ENCODE measurements at regions not wholly inside any gene's neighbourhood (a gene's known extent, or its start where the extent isn't known, plus 50 kb on each side); places are given as distances from the start of the nearest gene placed in this dataset.
A peak's percentile ranks its signal among the peaks of the same experiment; 100 is the strongest.

GRCh38 chr5:61625681-61626621 lies 293.9 kb downstream of the ZSWIM6 start (continued):
- TF ChIP-seq CTCF (IDR thresholded peaks at IDR 0.05) (no peak), KDM1A (IDR thresholded peaks at IDR 0.05; ENCODE audit: low read depth) (no peak), EHF (CRISPR knock-in tag; IDR thresholded peaks at IDR 0.05) (no peak), ZFP36 (IDR thresholded peaks at IDR 0.05; ENCODE audit: borderline replicate concordance, partially characterized antibody) (no peak), ZSCAN20 (CRISPR knock-in tag; IDR thresholded peaks at IDR 0.05) (0 out of 2 replicates have a peak, but pooled peaks have one; percentile 52), RAD21 (conservative IDR thresholded peaks at IDR 0.05 in 1 of 2, IDR thresholded peaks at IDR 0.05 in 1 of 2) (0 out of 5 replicates have a peak, but pooled peaks of 1 of the 2 experiments have one; percentile 33), MAX (IDR thresholded peaks at IDR 0.05) (peak; percentile 59; the same call in 1 of the 2 replicates), JUN (IDR thresholded peaks at IDR 0.05) (peak; percentile 37 to 47; a peak in 3 of 5 replicates), NFE2L2 (conservative IDR thresholded peaks at IDR 0.05; ENCODE audit: low read length) (no peak)

- CTCF ChIA-PET = interaction anchor here (1.0 kb wide), 1 partner anchor 31 kb away, joined by 3 read pairs; no protein-coding TSS in a partner anchor
Observed at GRCh38 chr5:61626639-61627282, 294.7 kb downstream of the ZSWIM6 start.

GRCh38 chr5:61627531-61627930 lies 295.5 kb downstream of the ZSWIM6 start:
- POLR2A ChIA-PET = no interaction called here
- ATAC-seq (no peak), DNase-seq (ENCODE audit: low read depth in 1 of 2, low spot score in 1 of 2) (no peak), FAIRE-seq (no peak)
- H3K4me3 ChIP-seq = no peak overlapping the region
- H3K4me2 ChIP-seq = no peak overlapping the region
- no peak overlapping the region for H3K27ac ChIP-seq
- CTCF ChIA-PET = no interaction called here
- TF ChIP-seq JUNB (IDR thresholded peaks at IDR 0.05) (no peak), MAX (IDR thresholded peaks at IDR 0.05) (no peak), TP53 (CRISPR knock-in tag; IDR thresholded peaks at IDR 0.05) (no peak), EHMT2 (IDR thresholded peaks at IDR 0.05; ENCODE audit: low read depth) (no peak), ZFP36 (IDR thresholded peaks at IDR 0.05; ENCODE audit: borderline replicate concordance, partially characterized antibody) (no peak), ZC3H11A (IDR thresholded peaks at IDR 0.05) (no peak)
- WGBS (ENCODE audit: missing lambda C conversion rate) = 62% methylated on average over 2 of the region's 2 CpGs
- no peaks in the 10 kb centered on the region for H3K9me3 ChIP-seq
- peaks cover 34% of the 10 kb centered on the region for H3K4me1 ChIP-seq

More at GRCh38 chr5:61626639-61627282, 294.7 kb downstream of the ZSWIM6 start:
- FAIRE-seq (no peak), ATAC-seq (no peak; a peak in 1 of 6 replicates), DNase-seq (ENCODE audit: low read depth in 1 of 2, low spot score in 1 of 2) (no peak)
- H3K4me3 ChIP-seq = peak overlapping the region; percentile 54
- H3K4me1 ChIP-seq = peaks cover 42% of the 10 kb centered on the region
- TF ChIP-seq EHF (CRISPR knock-in tag; IDR thresholded peaks at IDR 0.05) (no peak), JUN (IDR thresholded peaks at IDR 0.05) (no peak), ZFP36 (IDR thresholded peaks at IDR 0.05; ENCODE audit: borderline replicate concordance, partially characterized antibody) (no peak), NFE2L2 (conservative IDR thresholded peaks at IDR 0.05; ENCODE audit: low read length) (no peak), PBX3 (IDR thresholded peaks at IDR 0.05) (no peak)
- peak overlapping the region; percentile 87 to 96; a peak in 5 of 6 replicates for H3K27ac ChIP-seq
- whole genome bisulfite sequencing (ENCODE audit: missing lambda C conversion rate) = 86% methylated on average over 8 of the region's 10 CpGs
- POLR2A ChIA-PET = no interaction called here
- H3K9me3 ChIP-seq = no peaks in the 10 kb centered on the region
- H3K4me2 ChIP-seq = peak overlapping the region; percentile 89
